ENCODE measurements at regions not wholly inside any gene's neighbourhood (a gene's known extent, or its start where the extent isn't known, plus 50 kb on each side); places are given as distances from the start of the nearest gene placed in this dataset.

DNA sequence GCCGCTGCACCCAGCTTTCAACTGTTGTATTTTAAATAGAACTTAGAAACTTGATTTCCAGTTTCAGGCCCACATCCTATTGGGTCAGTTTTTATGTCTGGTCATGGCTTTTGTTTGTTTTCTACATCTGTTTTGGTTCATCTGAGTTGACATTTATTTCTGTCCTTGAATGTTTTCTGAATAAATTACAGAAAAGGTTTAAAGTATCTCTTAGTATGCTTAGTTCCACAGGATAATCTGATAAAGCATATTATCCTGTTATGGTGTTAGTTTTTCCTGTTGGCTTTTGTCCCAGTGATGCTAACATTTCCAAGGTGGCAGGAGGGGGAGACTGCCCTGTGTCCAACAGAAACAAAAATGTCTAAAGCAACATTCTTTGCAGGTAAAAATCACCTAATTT is 733.2 kb downstream of the INHBA start:
- DNase-seq (no peak), ATAC-seq (ENCODE audit: poor library complexity) (no peak)
- Histone ChIP-seq H3K4me1 (ENCODE audit: insufficient read depth, low read length) (no peaks in the 10 kb centered on the region), H3K36me3 (ENCODE audit: insufficient read depth, low read length) (no peaks in the 10 kb centered on the region), H3K27ac (ENCODE audit: low read depth in 1 of 2, low read length in 2 of 2) (no peak overlapping the region), H3K9me3 (ENCODE audit: control insufficient read depth in 1 of 2, insufficient read depth in 1 of 2, low read length in 2 of 2) (peaks cover 0 to 7% of the 10 kb centered on the region in 2 experiments), H3K4me3 (ENCODE audit: low read length) (no peak overlapping the region), H3K27me3 (ENCODE audit: control insufficient read depth in 1 of 2, insufficient read depth in 2 of 2, low read length in 2 of 2) (no peaks in the 10 kb centered on the region)
- no peak overlapping the region for H3K4me3 Mint-ChIP-seq
- TF ChIP-seq, protein P1, sequence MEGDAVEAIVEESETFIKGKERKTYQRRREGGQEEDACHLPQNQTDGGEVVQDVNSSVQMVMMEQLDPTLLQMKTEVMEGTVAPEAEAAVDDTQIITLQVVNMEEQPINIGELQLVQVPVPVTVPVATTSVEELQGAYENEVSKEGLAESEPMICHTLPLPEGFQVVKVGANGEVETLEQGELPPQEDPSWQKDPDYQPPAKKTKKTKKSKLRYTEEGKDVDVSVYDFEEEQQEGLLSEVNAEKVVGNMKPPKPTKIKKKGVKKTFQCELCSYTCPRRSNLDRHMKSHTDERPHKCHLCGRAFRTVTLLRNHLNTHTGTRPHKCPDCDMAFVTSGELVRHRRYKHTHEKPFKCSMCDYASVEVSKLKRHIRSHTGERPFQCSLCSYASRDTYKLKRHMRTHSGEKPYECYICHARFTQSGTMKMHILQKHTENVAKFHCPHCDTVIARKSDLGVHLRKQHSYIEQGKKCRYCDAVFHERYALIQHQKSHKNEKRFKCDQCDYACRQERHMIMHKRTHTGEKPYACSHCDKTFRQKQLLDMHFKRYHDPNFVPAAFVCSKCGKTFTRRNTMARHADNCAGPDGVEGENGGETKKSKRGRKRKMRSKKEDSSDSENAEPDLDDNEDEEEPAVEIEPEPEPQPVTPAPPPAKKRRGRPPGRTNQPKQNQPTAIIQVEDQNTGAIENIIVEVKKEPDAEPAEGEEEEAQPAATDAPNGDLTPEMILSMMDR (IDR thresholded peaks at IDR 0.05): no peak
- H3K27me3 Mint-ChIP-seq: no peaks in the 10 kb centered on the region
- intact Hi-C loops (cut with DNase I, micrococcal nuclease): no loop called here
- no peaks in the 10 kb centered on the region for H3K36me3 Mint-ChIP-seq (ENCODE audit: low read depth)
- POLR2A ChIA-PET: no interaction called here
- CTCF ChIA-PET: no interaction called here
- H3K27ac Mint-ChIP-seq: no peak overlapping the region
- H3K9me3 Mint-ChIP-seq: peaks cover 7% of the 10 kb centered on the region
- no peaks in the 10 kb centered on the region for H3K4me1 Mint-ChIP-seq (ENCODE audit: low read depth)

DNA sequence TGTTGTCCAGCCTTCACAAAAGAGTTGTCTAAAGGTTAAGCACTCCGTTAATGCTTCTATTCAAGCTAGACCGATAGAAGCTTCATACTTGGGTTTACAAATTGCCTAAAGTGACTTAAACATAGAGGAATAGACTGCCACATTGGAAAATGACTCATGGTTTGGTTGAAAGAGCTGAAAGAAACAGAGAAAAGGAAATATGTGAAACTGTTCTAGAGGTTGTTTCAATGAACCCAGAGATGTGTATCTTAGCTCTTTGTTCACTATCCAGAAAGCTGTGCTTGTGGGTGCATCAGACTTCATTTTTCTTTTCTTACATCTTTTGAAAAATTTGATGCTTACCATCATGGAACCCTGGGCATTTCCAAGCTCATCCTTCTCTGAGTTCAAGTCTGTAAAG is 736.2 kb downstream of the INHBA start:
- ChIA-PET CTCF (no interaction called here), POLR2A (no interaction called here)
- ATAC-seq (ENCODE audit: poor library complexity) (no peak), DNase-seq (no peak)
- H3K36me3 Mint-ChIP-seq (ENCODE audit: low read depth): no peaks in the 10 kb centered on the region
- Histone ChIP-seq H3K9me3 (ENCODE audit: control insufficient read depth in 1 of 2, insufficient read depth in 1 of 2, low read length in 2 of 2) (peaks cover 0 to 7% of the 10 kb centered on the region in 2 experiments), H3K4me3 (ENCODE audit: low read length) (no peak overlapping the region), H3K27ac (ENCODE audit: low read depth in 1 of 2, low read length in 2 of 2) (no peak overlapping the region), H3K27me3 (ENCODE audit: control insufficient read depth in 1 of 2, insufficient read depth in 2 of 2, low read length in 2 of 2) (no peaks in the 10 kb centered on the region), H3K4me1 (ENCODE audit: insufficient read depth, low read length) (no peaks in the 10 kb centered on the region), H3K36me3 (ENCODE audit: insufficient read depth, low read length) (no peaks in the 10 kb centered on the region)
- no peak overlapping the region for H3K4me3 Mint-ChIP-seq
- H3K27ac Mint-ChIP-seq: no peak overlapping the region
- intact Hi-C loops (cut with DNase I, micrococcal nuclease): no loop called here
- no peaks in the 10 kb centered on the region for H3K4me1 Mint-ChIP-seq (ENCODE audit: low read depth)
- TF ChIP-seq, protein P1 (IDR thresholded peaks at IDR 0.05): no peak
- peaks cover 7% of the 10 kb centered on the region for H3K9me3 Mint-ChIP-seq
- H3K27me3 Mint-ChIP-seq: no peaks in the 10 kb centered on the region

DNA sequence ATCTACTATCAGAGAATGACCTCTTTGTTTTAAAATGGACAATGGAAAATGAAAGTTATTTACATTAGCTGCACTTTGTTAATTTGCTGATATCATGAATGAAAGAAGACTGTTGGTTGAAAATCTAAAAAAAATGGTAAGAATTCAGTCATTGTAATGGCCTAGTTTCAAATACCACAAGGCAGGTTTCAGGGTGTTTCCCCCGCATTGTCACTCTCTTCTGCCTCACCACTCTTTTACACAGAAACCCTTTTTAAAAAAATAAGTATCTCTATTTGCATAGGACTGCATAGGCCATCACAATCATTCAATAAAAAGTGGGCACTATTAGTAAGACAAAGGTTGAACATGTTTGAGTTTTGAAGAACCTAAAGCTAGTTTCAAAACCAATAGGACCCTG is 737.1 kb downstream of the INHBA start:
- TF ChIP-seq, protein P1 (IDR thresholded peaks at IDR 0.05): no peak
- no peak overlapping the region for H3K27ac ChIP-seq (ENCODE audit: low read depth in 1 of 2, low read length in 2 of 2)
- ChIA-PET POLR2A (no interaction called here), CTCF (no interaction called here)
- H3K27me3 ChIP-seq (ENCODE audit: control insufficient read depth in 1 of 2, insufficient read depth in 2 of 2, low read length in 2 of 2): no peaks in the 10 kb centered on the region
- Mint-ChIP-seq H3K4me1 (ENCODE audit: low read depth) (no peaks in the 10 kb centered on the region), H3K36me3 (ENCODE audit: low read depth) (no peaks in the 10 kb centered on the region), H3K9me3 (peaks cover 8% of the 10 kb centered on the region), H3K27ac (no peak overlapping the region), H3K27me3 (no peaks in the 10 kb centered on the region), H3K4me3 (no peak overlapping the region)
- H3K36me3 ChIP-seq (ENCODE audit: insufficient read depth, low read length): no peaks in the 10 kb centered on the region
- DNase-seq (no peak), ATAC-seq (ENCODE audit: poor library complexity) (no peak)
- H3K4me1 ChIP-seq (ENCODE audit: insufficient read depth, low read length): no peaks in the 10 kb centered on the region
- H3K4me3 ChIP-seq (ENCODE audit: low read length): no peak overlapping the region
- intact Hi-C loops (cut with DNase I, micrococcal nuclease): no loop called here
- peaks cover 0 to 4% of the 10 kb centered on the region in 2 experiments for H3K9me3 ChIP-seq (ENCODE audit: control insufficient read depth in 1 of 2, insufficient read depth in 1 of 2, low read length in 2 of 2)
